A204.1 (cell line): ENCODE measurements at regions not wholly inside any gene's neighbourhood (a gene's known extent, or its start where the extent isn't known, plus 50 kb on each side); places are given as distances from the start of the nearest gene placed in this dataset.
"Not testable (repeated sequence)": the region's sequence is repeated elsewhere in the genome, so short reads cannot be mapped to it uniquely, and the experiment has no call there.

Experiments used
- FAIRE-seq: peaks from 2 replicates; lab custom pipeline; 2012; peaks lifted over from hg19 to GRCh38; lab: Jason Lieb, UNC

- FAIRE-seq, result no peak
Measured at GRCh38 chr10:108327706-108328105, 1163.2 kb upstream of the SORCS1 start.

DNA sequence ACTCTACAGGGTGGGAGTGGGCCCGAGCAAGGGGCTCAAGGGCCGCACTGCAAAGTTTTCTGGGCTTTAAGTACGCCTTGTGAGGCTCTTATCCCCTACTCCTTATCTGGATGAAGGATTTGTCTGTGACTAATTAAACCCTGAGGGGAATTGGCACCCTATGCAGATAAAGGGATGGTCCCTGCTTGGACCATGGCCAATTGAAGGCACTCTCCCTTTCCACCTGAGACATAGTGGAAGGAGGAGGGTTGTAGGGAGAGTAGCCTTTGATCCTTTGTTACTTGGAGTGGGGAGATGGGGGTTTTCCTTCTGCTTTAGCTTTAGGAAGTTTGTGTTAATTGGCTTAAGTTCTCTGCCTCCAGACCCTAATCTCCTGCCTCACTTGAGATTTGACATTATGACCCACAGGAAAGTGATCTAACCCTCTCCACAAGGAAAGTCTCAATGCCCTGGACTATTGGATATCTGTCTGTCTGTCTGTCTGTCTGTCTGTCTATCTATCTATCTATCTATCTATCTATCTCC lies 1158.8 kb upstream of the SORCS1 start:
- FAIRE-seq, result no peak

GRCh38 chr10:108319434-108320222 lies 1155.1 kb upstream of the SORCS1 start:
- FAIRE-seq, result no peak

DNA sequence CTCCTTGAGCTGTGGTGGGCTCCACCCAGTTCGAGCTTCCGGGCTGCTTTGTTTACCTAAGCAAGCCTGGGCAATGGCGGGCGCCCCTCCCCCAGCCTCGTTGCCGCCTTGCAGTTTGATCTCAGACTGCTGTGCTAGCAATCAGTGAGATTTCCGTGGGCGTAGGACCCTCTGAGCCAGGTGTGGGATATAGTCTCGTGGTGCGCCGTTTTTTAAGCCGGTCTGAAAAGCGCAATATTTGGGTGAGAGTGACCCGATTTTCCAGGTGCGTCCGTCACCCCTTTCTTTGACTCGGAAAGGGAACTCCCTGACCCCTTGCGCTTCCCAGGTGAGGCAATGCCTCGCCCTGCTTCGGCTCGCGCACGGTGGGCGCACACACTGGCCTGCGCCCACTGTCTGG lies 1151.1 kb upstream of the SORCS1 start:
- FAIRE-seq, result not testable (repeated sequence)

DNA sequence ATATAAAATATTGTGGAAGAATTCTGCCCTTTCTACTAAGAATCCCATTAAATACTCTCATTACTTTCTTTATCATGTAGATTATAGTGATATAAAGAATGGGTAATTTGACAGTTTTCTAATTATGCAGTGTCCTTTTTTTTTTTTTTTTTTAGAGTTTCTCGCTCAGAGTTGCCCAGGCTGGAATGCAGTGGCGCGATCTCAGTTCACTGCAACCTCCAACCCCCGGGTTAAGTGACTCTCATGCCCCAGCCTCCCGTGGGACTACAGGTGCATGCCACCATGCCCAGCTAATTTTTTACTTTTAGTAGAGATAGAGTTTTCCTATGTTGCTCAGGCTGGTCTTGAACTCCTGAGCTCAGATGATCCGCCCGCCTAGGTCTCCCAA lies 1143.4 kb upstream of the SORCS1 start:
- FAIRE-seq, result no peak

DNA sequence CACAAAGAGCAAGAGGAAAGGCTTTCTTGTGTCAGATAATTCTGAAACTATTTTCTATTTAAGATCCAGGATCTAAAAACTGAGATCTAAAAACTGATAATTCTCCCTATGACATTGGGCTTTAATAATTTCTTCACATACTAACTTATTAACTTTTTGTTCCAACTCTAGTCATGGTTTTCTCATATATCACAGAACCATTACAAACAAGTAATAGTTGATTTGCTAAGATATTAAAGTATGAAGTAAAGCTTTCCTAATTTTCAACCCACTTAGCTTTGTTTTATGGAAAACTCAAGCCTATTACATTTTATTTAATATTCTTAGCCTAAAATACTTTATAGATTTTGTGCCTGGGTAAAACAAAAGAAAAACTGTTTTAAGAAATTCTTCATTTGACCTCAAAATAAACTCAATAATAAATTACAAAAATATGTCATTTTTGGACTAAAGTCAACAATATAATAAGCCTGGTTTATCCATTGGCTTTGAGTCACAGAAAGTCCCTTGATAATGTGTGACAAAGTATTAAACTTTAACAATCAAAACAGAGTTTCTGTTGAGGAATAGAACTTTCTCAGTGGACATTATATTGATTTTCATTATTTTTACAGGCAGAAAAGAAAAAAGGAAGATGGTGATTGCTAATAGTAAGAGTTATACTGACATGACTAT lies 1142.9 kb upstream of the SORCS1 start:
- FAIRE-seq, result no peak

DNA sequence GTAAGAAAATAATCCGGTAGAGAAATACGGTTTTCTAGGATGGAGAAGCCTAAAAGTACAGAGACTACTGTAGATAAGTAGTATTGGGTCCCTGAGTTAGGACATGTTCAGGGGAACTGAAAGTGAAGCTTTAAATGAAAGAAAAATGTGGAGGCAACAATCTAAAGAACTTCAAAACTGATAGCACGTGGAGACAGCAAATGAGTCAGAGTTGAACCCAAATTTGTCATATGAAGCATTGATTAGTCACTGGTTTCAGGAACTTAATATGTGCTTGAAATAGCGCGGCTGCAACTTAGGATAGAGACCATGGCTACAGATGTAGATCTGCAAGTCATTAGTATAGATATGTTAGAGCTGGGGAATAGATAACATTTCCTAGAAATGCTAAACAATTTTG lies 1138.6 kb upstream of the SORCS1 start:
- FAIRE-seq, result no peak

DNA sequence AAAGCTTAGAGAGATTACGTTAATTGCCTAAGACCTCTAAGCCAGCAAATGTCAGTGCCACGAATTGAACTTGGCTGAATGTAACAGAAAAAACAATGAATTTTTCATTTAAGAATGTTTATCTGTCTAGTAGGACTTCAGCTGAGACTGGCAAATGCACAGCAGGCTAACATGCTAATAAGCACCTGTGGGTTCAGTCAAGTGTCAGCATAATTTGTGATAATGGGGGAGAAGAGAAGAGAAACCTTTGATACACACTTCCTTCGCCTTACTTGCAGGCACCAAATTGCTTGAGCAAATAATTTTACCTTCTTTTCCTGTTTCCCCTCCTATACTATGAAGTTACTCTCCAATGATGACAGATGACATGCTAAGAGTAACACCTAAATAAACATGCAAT lies 1136.5 kb upstream of the SORCS1 start:
- FAIRE-seq, result no peak

- FAIRE-seq, result no peak
Measured at GRCh38 chr10:108290823-108291222, 1126.3 kb upstream of the SORCS1 start.

DNA sequence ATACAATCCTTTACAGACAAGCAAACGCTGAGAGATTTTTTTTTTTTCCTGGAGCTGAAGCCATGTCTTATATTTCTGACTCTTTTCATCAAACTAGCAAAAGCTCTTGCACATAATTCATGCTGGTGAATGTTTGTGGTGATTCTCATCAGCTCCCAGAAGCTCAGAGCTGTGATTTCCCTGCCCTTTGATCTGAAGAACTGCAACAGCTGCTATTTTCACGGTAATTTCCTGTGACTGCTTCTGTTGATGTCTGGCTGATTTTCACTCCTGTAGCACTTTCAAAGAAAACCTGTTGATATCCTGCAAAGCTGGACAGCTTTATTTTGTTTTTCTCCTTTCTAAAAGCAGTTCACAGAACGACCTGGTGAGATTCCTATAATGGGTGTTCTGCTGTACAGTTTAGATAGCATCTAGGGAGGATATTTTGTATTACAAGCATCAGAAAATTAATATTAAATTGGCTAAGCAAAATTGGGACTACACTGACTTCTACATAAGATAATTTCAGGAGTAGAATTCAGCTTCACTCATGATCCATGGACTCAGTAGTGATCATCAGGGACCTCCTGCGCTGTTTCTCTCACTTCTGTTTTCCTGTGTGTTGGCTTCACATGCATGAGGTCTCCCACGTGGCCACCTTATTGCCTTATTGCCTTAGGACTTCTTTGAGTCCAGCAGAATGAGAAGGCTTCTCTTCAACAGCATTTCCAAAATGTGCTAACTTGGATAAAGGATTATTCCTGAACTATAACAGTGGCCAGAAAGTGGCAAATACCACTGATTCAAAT lies 1111.6 kb upstream of the SORCS1 start:
- FAIRE-seq, result no peak

GRCh38 chr10:108260383-108260906 lies 1095.9 kb upstream of the SORCS1 start:
- no peak for FAIRE-seq

- no peak for FAIRE-seq
Measured at GRCh38 chr10:108254089-108254488, 1089.6 kb upstream of the SORCS1 start.

GRCh38 chr10:108252771-108253170 lies 1088.3 kb upstream of the SORCS1 start:
- no peak for FAIRE-seq

GRCh38 chr10:108250936-108251620 lies 1086.6 kb upstream of the SORCS1 start:
- FAIRE-seq, result no peak

DNA sequence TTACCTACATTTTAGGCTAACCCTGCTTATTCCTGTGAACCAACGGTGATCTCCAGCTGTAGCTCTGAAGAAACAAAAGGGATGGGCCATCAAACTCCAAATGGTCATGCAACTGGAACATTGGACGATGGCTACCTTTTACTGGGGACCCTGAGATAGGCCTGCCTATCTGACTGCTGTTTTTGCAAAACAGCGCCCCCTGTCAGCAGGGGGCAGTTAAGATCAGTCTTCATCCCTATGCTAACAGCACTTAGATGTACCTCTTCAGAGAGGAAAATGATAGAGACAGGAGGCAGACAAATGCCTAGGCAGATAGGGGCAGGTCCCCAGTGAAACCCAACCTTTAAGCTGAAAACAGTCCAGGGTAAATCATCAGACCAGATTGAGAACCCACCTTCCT lies 1085.4 kb upstream of the SORCS1 start:
- FAIRE-seq, result no peak

GRCh38 chr10:108244443-108245228 lies 1080.1 kb upstream of the SORCS1 start:
- FAIRE-seq, result no peak

DNA sequence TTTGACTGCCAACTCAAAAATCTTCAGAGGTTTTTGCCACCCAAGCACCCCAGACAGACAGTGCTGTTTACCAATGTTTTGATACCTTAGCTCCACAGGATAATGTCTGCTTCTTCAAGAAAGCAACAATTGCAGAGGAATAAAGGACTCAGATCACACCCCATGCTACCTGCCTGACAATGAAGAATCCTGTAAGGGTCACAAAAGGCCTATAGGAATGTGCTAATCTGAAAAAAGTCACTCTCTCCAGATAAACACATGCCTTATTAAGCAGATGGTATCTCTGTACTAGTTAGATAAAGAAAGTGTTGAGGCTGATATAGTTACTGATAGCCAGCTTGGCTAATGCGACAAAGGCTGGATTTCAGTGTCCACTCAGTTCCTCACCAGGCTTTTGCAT lies 1076.7 kb upstream of the SORCS1 start:
- FAIRE-seq, result no peak

GRCh38 chr10:108238261-108238660 lies 1073.8 kb upstream of the SORCS1 start:
- no peak for FAIRE-seq

DNA sequence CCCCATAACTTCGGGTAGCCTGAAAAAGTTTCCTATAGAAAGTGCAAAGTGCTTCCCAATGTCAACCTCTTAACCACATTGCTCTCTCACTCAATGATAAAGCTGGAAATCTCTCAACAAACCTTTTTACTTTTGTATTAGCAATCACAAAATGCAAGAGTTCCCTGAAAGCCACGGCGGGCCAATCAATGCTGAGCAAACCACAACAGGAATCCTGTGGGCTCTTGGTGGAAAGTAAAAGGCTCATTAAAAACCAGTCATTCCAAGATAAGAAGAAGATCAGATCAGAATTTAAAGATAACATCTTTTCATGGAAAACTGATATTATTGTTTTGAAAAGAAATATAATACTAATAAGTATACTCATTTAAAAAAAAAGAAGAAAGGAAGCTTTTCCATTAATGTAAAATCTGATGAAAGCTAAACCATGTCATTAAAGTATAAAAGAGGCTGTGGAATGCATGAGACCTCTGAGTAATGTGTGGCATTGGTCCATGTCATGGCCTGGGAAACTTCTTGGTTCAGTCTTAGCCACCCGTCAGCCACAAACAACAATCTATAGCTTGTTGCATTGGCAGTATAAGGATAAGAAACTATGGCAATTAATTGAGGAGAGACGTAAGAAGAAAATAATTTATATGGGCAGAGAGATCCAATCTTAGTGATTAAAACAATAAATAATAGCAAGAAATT lies 1066.1 kb upstream of the SORCS1 start:
- FAIRE-seq, result no peak

DNA sequence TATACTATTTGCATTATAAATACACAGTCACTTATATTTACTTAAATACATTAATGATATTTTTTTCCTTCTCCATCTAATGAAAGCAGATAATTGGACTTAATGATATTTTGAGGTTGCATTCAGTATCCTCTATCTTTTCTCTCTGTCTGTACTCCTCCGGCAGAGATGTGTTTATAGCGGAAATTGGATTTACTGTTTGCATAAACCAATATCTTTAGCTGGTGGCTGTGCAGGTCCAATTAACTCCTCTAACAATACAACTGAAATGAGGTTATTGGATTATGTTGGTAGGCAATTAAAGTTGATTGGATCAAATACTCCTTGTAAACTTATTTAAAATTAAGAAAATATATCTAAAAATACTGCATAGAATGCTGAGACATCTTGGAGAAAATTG lies 1044.2 kb upstream of the SORCS1 start:
- FAIRE-seq, result no peak

GRCh38 chr10:108208038-108208437 lies 1043.5 kb upstream of the SORCS1 start:
- FAIRE-seq, result no peak
